Suprapubic skin (tissue), 3 donors: ENCODE measurements at regions not wholly inside any gene's neighbourhood (a gene's known extent, or its start where the extent isn't known, plus 50 kb on each side); places are given as distances from the start of the nearest gene placed in this dataset.

ENCODE experiments used
- EP300 ChIP-seq: sonication (generic); formaldehyde crosslinking; IDR thresholded peaks from one replicate; pipeline ENCODE4 v1.6.1; 2017; ENCODE audit warnings: antibody characterized with exemption
- POLR2A ChIP-seq, 2 donors: fragments of 450-650 bp; IDR thresholded peaks; one replicate each; pipeline ENCODE4 v1.6.1; 2017; ENCODE audit warnings: antibody characterized with exemption in 2 of 2, mild to moderate bottlenecking in 2 of 2, moderate library complexity in 2 of 2
- TF ChIP-seq, protein P1 (sequence below), 2 donors: fragments of 200-600 bp in 1 of 2; fragments of 450-650 bp in 1 of 2; sonication (generic) in 1 of 2; IDR thresholded peaks; one replicate each; pipeline ENCODE4 v1.5.1; 2016 to 2019; ENCODE audit warnings: antibody characterized with exemption in 2 of 2, mild to moderate bottlenecking in 1 of 2, moderate library complexity in 1 of 2

GRCh38 chr2:196410008-196410407 lies 229.5 kb upstream of the CCDC150 start:
- TF ChIP-seq POLR2A (IDR thresholded peaks at IDR 0.05) = no peak
- no peak for TF ChIP-seq EP300
- TF ChIP-seq, protein P1, sequence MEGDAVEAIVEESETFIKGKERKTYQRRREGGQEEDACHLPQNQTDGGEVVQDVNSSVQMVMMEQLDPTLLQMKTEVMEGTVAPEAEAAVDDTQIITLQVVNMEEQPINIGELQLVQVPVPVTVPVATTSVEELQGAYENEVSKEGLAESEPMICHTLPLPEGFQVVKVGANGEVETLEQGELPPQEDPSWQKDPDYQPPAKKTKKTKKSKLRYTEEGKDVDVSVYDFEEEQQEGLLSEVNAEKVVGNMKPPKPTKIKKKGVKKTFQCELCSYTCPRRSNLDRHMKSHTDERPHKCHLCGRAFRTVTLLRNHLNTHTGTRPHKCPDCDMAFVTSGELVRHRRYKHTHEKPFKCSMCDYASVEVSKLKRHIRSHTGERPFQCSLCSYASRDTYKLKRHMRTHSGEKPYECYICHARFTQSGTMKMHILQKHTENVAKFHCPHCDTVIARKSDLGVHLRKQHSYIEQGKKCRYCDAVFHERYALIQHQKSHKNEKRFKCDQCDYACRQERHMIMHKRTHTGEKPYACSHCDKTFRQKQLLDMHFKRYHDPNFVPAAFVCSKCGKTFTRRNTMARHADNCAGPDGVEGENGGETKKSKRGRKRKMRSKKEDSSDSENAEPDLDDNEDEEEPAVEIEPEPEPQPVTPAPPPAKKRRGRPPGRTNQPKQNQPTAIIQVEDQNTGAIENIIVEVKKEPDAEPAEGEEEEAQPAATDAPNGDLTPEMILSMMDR (IDR thresholded peaks at IDR 0.05) = no peak
